ENCODE measurements at regions not wholly inside any gene's neighbourhood (a gene's known extent, or its start where the extent isn't known, plus 50 kb on each side); places are given as distances from the start of the nearest gene placed in this dataset.

GRCh38 chr5:61680247-61680646 is 348.2 kb downstream of the ZSWIM6 start (continued):
- no peak for TF ChIP-seq CTCF (IDR thresholded peaks at IDR 0.05)
- no peak for TF ChIP-seq RXRA (IDR thresholded peaks at IDR 0.05; ENCODE audit: borderline replicate concordance, low read depth)

GRCh38 chr5:61683148-61683547 is 351.1 kb downstream of the ZSWIM6 start:
- Histone ChIP-seq H3K36me3 (replicated peaks in 1 of 2; ENCODE audit: control insufficient read depth in 1 of 2, insufficient read depth in 2 of 2, low read length in 1 of 2) (no peaks in the 10 kb centered on the region), H2AFZ (ENCODE audit: low read depth) (no peak overlapping the region), H3K4me1 (ENCODE audit: control insufficient read depth in 1 of 2, insufficient read depth in 2 of 2, low read depth in 1 of 2, low read length in 1 of 2) (no peaks in the 10 kb centered on the region; a peak in 1 of 4 replicates), H3F3A (replicated peaks; ENCODE audit: insufficient read depth) (no peaks in the 10 kb centered on the region), H3K79me2 (ENCODE audit: insufficient read depth) (no peaks in the 10 kb centered on the region), H3K9ac (no peak overlapping the region), H3K27me3 (ENCODE audit: insufficient read depth) (no peaks in the 10 kb centered on the region), H3K4me2 (no peak overlapping the region), H4K20me1 (ENCODE audit: insufficient read depth) (no peaks in the 10 kb centered on the region), H3K9me3 (no peaks in the 10 kb centered on the region), H3K4me3 (ENCODE audit: low read depth in 2 of 2, low read length in 1 of 2) (no peak overlapping the region), H3K27ac (ENCODE audit: low read depth in 2 of 2, low read length in 1 of 2) (no peak overlapping the region), H3K9me2 (no peaks in the 10 kb centered on the region)
- WGBS (ENCODE audit: low lambda C conversion rate), result 44% methylated on average over 5 of the region's 5 CpGs
- no peak for DNase-seq
- POLR2A ChIA-PET, result no interaction called here
- CTCF ChIA-PET, result interaction anchor here (1.3 to 2.4 kb wide), 3 partner anchors 9 to 26 kb away, joined by 3 to 7 read pairs (median 6); no protein-coding TSS in a partner anchor
- TF ChIP-seq FOXM1 (IDR thresholded peaks at IDR 0.05; ENCODE audit: low read depth) (no peak), TAF1 (IDR thresholded peaks at IDR 0.05; ENCODE audit: borderline replicate concordance, low read depth, low read length) (no peak), TEAD4 (IDR thresholded peaks at IDR 0.05; ENCODE audit: borderline replicate concordance, insufficient read depth) (no peak), ZBTB33 (IDR thresholded peaks at IDR 0.05; ENCODE audit: borderline replicate concordance, low read depth) (no peak), TCF12 (IDR thresholded peaks at IDR 0.05) (no peak), USF1 (IDR thresholded peaks at IDR 0.05; ENCODE audit: borderline replicate concordance, low read depth) (no peak)

- 32% methylated on average over 2 of the region's 2 CpGs for WGBS (ENCODE audit: low lambda C conversion rate)
- CTCF ChIA-PET, result interaction anchor here (2.4 kb wide), 1 partner anchor 26 kb away, joined by 6 read pairs; no protein-coding TSS in a partner anchor
Observed at GRCh38 chr5:61683926-61684325, 351.9 kb downstream of the ZSWIM6 start.

More at GRCh38 chr5:61683926-61684325, 351.9 kb downstream of the ZSWIM6 start:
- no peaks in the 10 kb centered on the region for H3K27me3 ChIP-seq (ENCODE audit: insufficient read depth)
- no peaks in the 10 kb centered on the region for H3K79me2 ChIP-seq (ENCODE audit: insufficient read depth)
- H3K4me1 ChIP-seq (ENCODE audit: control insufficient read depth in 1 of 2, insufficient read depth in 2 of 2, low read depth in 1 of 2, low read length in 1 of 2), result no peaks in the 10 kb centered on the region; a peak in 1 of 4 replicates
- TF ChIP-seq TEAD4 (IDR thresholded peaks at IDR 0.05; ENCODE audit: borderline replicate concordance, insufficient read depth) (no peak), MAX (IDR thresholded peaks at IDR 0.05; ENCODE audit: low read depth) (no peak)
- H3K9me2 ChIP-seq, result no peaks in the 10 kb centered on the region
- no peak overlapping the region for H2AFZ ChIP-seq (ENCODE audit: low read depth)
- no peaks in the 10 kb centered on the region for H3F3A ChIP-seq (replicated peaks; ENCODE audit: insufficient read depth)
- no peak overlapping the region for H3K4me3 ChIP-seq (ENCODE audit: low read depth in 2 of 2, low read length in 1 of 2)
- DNase-seq, result no peak
- H3K27ac ChIP-seq (ENCODE audit: low read depth in 2 of 2, low read length in 1 of 2), result no peak overlapping the region
- no peaks in the 10 kb centered on the region for H3K9me3 ChIP-seq
- no peaks in the 10 kb centered on the region for H4K20me1 ChIP-seq (ENCODE audit: insufficient read depth)
- POLR2A ChIA-PET, result no interaction called here
- no peak overlapping the region for H3K4me2 ChIP-seq
- no peaks in the 10 kb centered on the region for H3K36me3 ChIP-seq (replicated peaks in 1 of 2; ENCODE audit: control insufficient read depth in 1 of 2, insufficient read depth in 2 of 2, low read length in 1 of 2)
- no peak overlapping the region for H3K9ac ChIP-seq
